ENCODE measurements at regions not wholly inside any gene's neighbourhood (a gene's known extent, or its start where the extent isn't known, plus 50 kb on each side); places are given as distances from the start of the nearest gene placed in this dataset.
"Not testable (repeated sequence)": the region's sequence is repeated elsewhere in the genome, so short reads cannot be mapped to it uniquely, and the experiment has no call there.

DNA sequence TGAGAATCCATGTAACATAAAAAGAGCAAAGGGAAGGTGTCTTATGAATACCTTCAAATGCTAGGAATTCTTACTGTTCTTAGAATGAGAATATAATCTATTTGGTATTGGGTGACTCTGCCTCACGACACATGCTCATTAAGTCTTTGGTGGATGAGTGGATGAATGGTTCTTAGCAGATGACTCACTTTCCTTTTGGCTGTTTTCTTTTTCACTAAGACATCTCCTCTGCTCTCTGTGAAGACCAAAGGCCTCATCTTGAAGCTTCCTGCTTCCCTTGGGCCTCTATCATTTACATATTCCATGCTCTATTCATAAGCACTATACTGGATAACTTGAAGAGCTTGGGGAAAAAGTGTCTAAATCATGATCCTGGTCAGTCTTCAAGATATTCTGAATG lies 468.1 kb downstream of the SPATA31D1 start:
- no peak for DNase-seq (ENCODE audit: low read depth, low spot score)
- no peak overlapping the region for H3K4me3 ChIP-seq (ENCODE audit: low read length)

DNA sequence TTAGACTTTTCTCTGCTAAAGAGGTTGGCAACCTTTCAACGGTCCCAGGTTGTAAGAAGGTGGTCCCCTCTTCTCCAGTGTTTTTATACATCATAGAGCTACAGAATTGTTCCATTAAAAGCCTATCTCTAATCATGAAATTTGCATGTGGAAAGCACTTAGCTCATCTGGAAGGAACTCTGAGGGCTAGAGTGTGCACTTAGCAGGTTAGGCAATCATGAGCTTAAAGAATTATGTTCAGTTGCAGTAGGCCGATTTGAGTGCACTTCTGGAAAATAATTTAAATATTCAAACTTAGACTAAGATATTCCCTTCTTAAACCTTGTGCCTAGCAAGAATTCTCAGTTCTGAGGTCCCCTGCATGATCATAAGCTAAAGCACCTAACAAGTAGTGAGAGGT lies 468.7 kb downstream of the SPATA31D1 start:
- DNase-seq (ENCODE audit: low read depth, low spot score): no peak
- no peak overlapping the region for H3K4me3 ChIP-seq (ENCODE audit: low read length)

GRCh38 chr9:82457891-82458290 lies 469.3 kb downstream of the SPATA31D1 start:
- no peak for DNase-seq (ENCODE audit: low read depth, low spot score)
- no peak overlapping the region for H3K4me3 ChIP-seq (ENCODE audit: low read length)

GRCh38 chr9:82458296-82458695 lies 469.7 kb downstream of the SPATA31D1 start:
- H3K4me3 ChIP-seq (ENCODE audit: low read length): no peak overlapping the region
- DNase-seq (ENCODE audit: low read depth, low spot score): no peak

DNA sequence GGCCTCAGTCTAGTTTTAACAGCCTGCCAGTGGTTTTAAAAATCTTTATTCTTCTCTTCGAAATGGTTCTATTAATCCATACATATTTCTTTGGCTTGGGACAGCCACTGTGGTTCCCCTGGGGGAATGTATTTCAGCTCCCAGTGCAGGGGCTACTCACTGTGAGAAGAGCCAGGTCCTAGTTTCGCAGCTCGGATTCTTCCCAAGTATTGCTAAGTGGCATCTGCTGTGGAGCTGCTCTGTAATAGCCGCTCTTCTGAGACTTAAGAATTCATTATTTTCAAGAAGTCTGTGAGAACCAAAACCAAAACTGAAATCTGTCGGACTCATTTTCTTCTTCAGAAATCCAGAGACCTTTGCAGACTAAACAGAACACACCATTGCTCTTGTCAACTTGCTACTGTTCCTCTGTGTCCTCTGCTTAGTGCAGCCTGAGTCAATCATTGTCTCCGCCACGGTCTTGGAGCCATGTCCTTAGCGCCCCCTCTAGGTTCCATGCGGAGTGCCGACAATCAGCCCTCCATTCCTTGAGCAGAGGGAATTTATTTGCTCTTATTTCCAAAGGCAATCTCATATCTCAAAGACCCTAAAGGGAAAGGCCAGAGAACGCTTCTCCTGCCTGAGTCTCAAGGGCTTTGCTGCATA lies 478.2 kb downstream of the SPATA31D1 start:
- DNase-seq (ENCODE audit: low read depth, low spot score): no peak
- no peak overlapping the region for H3K4me3 ChIP-seq (ENCODE audit: low read length)

DNA sequence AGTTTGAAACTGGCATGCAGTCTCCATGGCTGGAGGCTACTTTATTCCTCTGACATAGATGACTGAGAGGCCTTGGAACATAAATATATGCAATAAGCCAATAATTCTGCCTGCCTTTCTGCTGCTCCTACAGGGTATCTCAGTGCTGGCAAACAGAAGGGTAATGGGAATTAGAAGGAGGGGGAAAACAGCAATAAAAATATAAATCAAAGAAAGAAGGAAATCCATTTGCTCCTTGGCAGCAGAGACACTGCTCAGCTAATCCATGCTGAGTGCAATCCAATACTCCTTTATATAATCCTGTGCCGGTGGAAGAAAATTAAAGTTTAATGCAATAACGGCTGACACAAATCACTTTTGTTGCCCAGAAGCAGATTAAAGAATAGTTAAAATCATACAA lies 478.9 kb downstream of the SPATA31D1 start:
- DNase-seq (ENCODE audit: low read depth, low spot score): no peak
- no peak overlapping the region for H3K4me3 ChIP-seq (ENCODE audit: low read length)

- H3K4me3 ChIP-seq (ENCODE audit: low read length): no peak overlapping the region
- DNase-seq (ENCODE audit: low read depth, low spot score): no peak
Observed at GRCh38 chr9:82474235-82474634, 485.7 kb downstream of the SPATA31D1 start.

- DNase-seq (ENCODE audit: low read depth, low spot score): no peak
- no peak overlapping the region for H3K4me3 ChIP-seq (ENCODE audit: low read length)
Observed at GRCh38 chr9:82475584-82476301, 487.2 kb downstream of the SPATA31D1 start.

DNA sequence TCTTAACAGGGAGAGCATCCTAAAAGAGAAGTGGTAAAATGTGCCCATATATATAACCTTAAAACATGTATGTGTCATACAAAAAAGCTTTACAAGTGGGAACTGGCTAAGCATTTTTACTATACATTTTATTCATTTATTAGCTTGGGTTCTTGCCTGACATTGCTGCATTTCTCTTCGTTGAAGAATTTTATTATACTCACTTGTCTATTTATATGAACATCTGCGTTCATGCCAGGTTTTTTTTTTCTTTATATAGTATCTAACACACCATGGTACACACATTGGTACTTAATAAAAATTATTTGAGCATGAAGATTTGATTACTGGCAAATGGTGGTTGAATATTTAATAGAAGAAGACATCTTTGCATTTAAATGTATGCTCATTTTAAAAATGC lies 492.3 kb downstream of the SPATA31D1 start:
- no peak overlapping the region for H3K4me3 ChIP-seq (ENCODE audit: low read length)
- DNase-seq (ENCODE audit: low read depth, low spot score): no peak

DNA sequence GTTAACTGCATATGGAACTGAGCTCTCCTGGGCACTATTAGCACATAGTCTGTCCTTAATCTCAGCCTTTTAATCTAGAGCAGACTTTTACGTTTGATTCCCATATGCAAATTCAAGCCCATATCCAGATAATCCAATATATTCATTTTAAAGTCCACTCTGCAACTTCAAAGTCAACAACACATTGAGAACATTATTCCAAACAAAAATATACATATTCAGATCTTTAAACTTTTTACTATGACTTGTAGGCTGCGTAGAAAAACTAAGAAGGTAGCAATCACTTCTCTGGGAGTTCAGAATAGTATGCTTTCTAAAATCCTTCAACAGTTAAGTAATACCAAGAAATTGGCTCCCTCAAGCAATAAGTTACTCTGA lies 499.4 kb downstream of the SPATA31D1 start:
- no peak overlapping the region for H3K4me3 ChIP-seq (ENCODE audit: low read length)
- no peak for DNase-seq (ENCODE audit: low read depth, low spot score)

GRCh38 chr9:82488313-82489200 lies 500.0 kb downstream of the SPATA31D1 start:
- no peak for DNase-seq (ENCODE audit: low read depth, low spot score)
- no peak overlapping the region for H3K4me3 ChIP-seq (ENCODE audit: low read length)

DNA sequence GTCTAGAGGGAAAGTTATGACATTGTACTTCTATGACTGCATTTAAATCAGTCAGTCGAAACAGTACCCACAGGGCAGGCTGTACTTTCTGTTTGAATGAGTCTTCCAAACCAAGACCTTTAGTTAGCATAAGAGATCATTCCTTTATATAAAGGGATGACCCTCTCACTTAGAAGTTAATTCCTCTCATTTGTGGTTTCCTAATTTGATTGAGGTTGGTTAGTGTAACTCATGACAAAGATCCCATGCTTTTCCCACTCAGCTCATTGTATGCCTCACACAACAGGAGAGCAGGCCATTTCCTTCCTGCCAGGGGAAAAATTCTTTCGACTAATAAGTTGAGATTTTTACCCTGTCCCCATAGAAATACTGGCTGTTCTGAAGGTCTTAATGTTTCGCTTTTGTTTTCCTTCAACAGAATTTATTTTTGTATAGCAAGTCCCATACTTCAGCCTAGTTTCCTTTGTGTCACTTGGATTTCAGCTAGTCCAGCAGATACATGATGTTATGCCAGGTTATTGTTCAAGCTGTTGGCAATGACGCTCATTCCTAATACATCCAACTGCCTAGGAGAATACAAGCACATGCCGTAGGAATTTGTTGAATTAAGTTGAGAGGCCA lies 500.7 kb downstream of the SPATA31D1 start:
- no peak overlapping the region for H3K4me3 ChIP-seq (ENCODE audit: low read length)
- no peak for DNase-seq (ENCODE audit: low read depth, low spot score)

DNA sequence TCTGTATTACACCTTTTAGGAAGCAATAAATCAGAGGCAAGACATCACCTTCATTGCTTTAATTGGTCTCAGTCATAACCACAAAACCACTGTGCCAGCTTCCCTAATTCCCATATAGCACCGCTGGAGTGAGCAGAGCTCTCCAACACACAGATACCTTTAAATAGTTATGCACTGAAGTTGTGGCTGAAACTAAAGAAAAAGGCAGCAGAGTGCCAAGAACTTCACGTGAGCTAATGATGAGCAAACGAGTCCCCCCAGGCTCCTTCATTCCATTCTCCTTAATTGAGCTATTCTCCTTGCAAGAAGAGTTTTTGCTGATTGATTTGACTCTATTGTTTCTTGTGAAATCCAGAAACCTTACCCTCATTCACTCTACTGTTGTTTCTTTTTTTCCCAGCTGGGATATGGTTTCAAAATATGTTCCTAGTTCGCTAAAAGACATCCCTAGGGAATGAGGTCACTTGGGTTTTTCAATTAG lies 501.5 kb downstream of the SPATA31D1 start:
- H3K4me3 ChIP-seq (ENCODE audit: low read length): no peak overlapping the region
- DNase-seq (ENCODE audit: low read depth, low spot score): no peak

- DNase-seq (ENCODE audit: low read depth, low spot score); H3K4me3 ChIP-seq (ENCODE audit: low read length): not testable (repeated sequence)
Observed at GRCh38 chr9:82490821-82491220, 502.2 kb downstream of the SPATA31D1 start.

DNA sequence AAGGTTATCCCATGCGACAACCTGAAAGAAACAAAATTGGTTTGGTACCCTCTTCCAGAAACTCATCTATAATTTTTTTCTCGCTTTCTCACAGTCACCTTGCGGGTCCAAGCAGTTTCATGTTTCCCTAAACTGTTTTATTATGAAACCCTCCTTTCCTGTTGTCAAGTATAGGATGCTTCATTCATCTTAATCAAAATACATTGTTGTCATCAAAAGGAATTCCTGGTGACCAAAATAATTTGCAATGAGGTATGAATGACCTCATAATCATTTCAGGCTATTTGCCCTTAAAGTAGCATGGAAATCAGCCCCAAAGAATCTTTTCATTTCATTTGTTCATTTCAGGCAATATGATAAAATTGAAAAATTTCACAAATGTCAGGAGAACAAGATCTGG lies 503.0 kb downstream of the SPATA31D1 start:
- no peak for DNase-seq (ENCODE audit: low read depth, low spot score)
- no peak overlapping the region for H3K4me3 ChIP-seq (ENCODE audit: low read length)

DNA sequence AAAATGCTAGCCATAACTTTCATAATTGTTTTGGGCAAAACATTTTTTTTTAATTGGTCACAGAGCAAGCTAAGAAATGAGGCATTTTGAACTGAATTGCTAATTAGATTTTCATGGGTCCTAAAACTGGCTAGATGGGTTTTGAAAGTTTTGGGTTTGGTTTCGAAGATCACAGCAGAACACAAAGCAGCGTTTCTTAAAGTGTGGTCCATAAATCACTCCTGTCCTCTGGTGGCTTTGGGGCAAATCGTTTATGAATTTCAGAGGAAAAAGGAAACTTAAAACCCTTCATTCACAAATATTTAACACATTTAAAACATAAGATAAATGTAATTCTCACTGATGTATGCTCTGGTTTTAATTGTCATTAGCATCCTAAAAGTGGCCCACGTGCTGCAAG lies 503.7 kb downstream of the SPATA31D1 start:
- H3K4me3 ChIP-seq (ENCODE audit: low read length): no peak overlapping the region
- no peak for DNase-seq (ENCODE audit: low read depth, low spot score)

DNA sequence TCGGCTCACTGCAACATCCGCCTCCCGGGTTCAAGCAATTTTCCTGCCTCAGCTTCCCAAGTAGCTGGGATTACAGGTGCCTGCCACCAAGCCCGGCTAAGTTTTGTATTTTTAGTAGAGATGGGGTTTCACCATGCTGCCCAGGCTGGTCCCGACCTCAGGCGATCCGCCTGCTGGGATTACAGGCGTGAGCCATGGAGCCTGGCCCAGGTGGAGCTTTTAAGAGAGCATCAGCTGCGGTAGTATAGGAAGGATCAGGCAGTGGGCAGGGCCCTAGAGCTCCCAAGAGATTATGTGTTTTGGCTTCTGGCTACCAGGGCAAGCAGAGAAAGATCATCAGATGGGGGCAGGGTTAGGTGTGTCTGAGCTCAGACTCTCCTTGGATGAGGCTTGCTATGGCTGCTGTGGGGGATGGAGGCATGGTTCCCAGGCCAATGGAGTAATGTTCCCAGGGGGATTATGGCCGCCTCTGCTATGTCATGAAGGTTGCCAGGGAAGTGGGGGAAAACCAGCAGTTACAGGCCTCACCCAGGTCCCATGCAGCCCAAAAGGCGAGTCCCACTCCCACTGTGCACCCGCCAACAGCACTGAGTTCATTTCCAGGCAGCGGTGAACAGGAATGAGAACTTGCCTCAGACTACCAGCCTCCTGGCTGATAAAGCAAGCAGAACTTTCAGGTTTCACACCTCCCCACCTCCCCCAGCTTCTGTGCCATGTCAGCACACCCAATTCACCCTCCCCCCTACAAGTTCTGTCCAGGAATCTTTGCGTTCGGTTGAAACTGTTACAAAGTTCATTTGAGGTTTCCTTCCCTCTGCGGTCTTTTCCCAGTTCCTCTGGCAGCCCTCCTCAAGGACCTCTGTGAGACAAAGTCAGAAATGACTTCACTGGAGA lies 507.6 kb downstream of the SPATA31D1 start:
- no peak overlapping the region for H3K4me3 ChIP-seq (ENCODE audit: low read length)
- no peak for DNase-seq (ENCODE audit: low read depth, low spot score)

DNA sequence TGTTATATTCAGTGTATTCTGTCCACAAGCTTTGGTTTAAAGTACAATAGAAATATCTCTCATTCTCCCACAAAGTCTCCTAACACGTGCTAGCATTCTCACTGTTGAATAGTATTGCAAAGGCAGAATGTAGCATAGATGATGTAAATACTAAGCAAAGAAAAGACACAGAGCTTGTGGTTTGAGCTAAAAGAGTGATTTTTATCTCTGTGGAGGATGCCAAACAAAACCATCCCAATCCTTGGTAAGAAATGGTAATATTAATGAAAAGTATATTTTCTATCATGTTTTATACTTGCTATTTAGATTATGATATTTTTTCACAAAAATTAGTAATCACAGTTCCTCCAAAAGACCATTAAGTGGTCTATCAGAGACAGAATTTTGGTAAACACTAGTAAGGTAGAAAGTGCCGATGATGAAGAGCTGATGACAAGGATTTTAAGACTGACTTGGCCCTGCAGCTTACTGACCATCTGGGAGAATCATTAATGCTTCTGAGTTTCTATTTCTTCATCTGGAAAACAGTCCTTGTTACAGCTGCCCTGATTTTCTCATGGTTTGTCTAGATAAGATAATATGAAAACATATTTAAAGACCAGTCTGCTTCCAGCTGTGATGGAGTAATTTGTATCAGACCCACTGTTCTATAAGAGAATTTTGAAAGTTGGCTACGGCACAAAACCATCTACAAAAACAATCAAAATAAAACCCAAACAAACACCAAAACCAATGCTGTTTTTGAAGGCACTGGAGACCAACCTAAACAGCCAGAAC lies 510.2 kb downstream of the SPATA31D1 start:
- no peak for DNase-seq (ENCODE audit: low read depth, low spot score)
- no peak overlapping the region for H3K4me3 ChIP-seq (ENCODE audit: low read length)

All from Jurkat, Clone E6-1 (cell line).